Cardiac muscle cell (in vitro differentiated cells and primary cell): ENCODE measurements at regions not wholly inside any gene's neighbourhood (a gene's known extent, or its start where the extent isn't known, plus 50 kb on each side); places are given as distances from the start of the nearest gene placed in this dataset.
A peak's percentile ranks its signal among the peaks of the same experiment; 100 is the strongest.

Source experiments
- DNase-seq, 2 donors: peaks; one replicate each; pipeline versions ENCODE4 v3.0.0 to v3.0.0-alpha.2; 2010 to 2017; ENCODE audit warnings: low read depth in 1 of 2, low spot score in 1 of 2
- H3K27ac ChIP-seq: fragments of 200-600 bp; sonication (generic); 2 replicates; pipeline ENCODE4 v1.5.1; 2016
- H3K27me3 ChIP-seq: fragments of 200-600 bp; sonication (generic); 2 replicates; pipeline ENCODE4 v1.6.0; 2016; ENCODE audit warnings: control low read depth
- H3K36me3 ChIP-seq: fragments of 200-600 bp; sonication (generic); 2 replicates; pipeline ENCODE4 v1.5.1; 2016; ENCODE audit warnings: control low read depth
- H3K4me1 ChIP-seq: fragments of 200-600 bp; sonication (generic); 2 replicates; pipeline ENCODE4 v1.8.1; 2017; ENCODE audit warnings: low read depth, mild to moderate bottlenecking, mixed run types
- H3K4me3 ChIP-seq: fragments of 200-600 bp; sonication (generic); 2 replicates; pipeline ENCODE4 v1.5.1; 2016; ENCODE audit warnings: mild to moderate bottlenecking
- H3K9me3 ChIP-seq: fragments of 200-600 bp; sonication (generic); 2 replicates; pipeline ENCODE4 v1.5.1; 2017; ENCODE audit warnings: low read depth, mild to moderate bottlenecking, control low read depth
- CTCF ChIP-seq: IDR thresholded peaks from 2 replicates; pipeline ENCODE4 v1.5.1; 2012; ENCODE audit warnings: low read depth, mild to moderate bottlenecking, low read length

- H3K4me3 ChIP-seq: no peak overlapping the region
Measured at GRCh38 chrX:19272452-19272851, 71.3 kb upstream of the PDHA1 start.

GRCh38 chrX:19280636-19281035 is 63.1 kb upstream of the PDHA1 start:
- H3K36me3 ChIP-seq: no peaks in the 10 kb centered on the region
- no peak for TF ChIP-seq CTCF
- no peaks in the 10 kb centered on the region for H3K9me3 ChIP-seq
- H3K27me3 ChIP-seq: no peaks in the 10 kb centered on the region
- no peak overlapping the region for H3K27ac ChIP-seq
- no peak for DNase-seq
- no peak overlapping the region for H3K4me3 ChIP-seq
- no peaks in the 10 kb centered on the region for H3K4me1 ChIP-seq

More at GRCh38 chrX:19272452-19272851, 71.3 kb upstream of the PDHA1 start:
- no peak for TF ChIP-seq CTCF
- H3K27me3 ChIP-seq: no peaks in the 10 kb centered on the region
- H3K4me1 ChIP-seq: no peaks in the 10 kb centered on the region
- no peak overlapping the region for H3K27ac ChIP-seq
- no peaks in the 10 kb centered on the region for H3K36me3 ChIP-seq
- DNase-seq: peak in 1 of 2 donors; percentile 2
- no peaks in the 10 kb centered on the region for H3K9me3 ChIP-seq

- no peak overlapping the region for H3K27ac ChIP-seq
- H3K4me3 ChIP-seq: no peak overlapping the region
- H3K4me1 ChIP-seq: no peaks in the 10 kb centered on the region
- no peak for DNase-seq
- H3K27me3 ChIP-seq: no peaks in the 10 kb centered on the region
- no peak for TF ChIP-seq CTCF
- no peaks in the 10 kb centered on the region for H3K36me3 ChIP-seq
- no peaks in the 10 kb centered on the region for H3K9me3 ChIP-seq
Measured at GRCh38 chrX:19281256-19281655, 62.5 kb upstream of the PDHA1 start.

- Histone ChIP-seq H3K27me3 (no peaks in the 10 kb centered on the region), H3K4me3 (no peak overlapping the region), H3K27ac (no peak overlapping the region), H3K9me3 (no peaks in the 10 kb centered on the region), H3K4me1 (no peaks in the 10 kb centered on the region), H3K36me3 (no peaks in the 10 kb centered on the region)
- TF ChIP-seq CTCF: no peak
- no peak for DNase-seq
Measured at GRCh38 chrX:19283597-19284339, 60.0 kb upstream of the PDHA1 start.

- no peaks in the 10 kb centered on the region for H3K4me1 ChIP-seq
- no peak overlapping the region for H3K27ac ChIP-seq
- no peaks in the 10 kb centered on the region for H3K9me3 ChIP-seq
- TF ChIP-seq CTCF: no peak
- H3K36me3 ChIP-seq: no peaks in the 10 kb centered on the region
- H3K27me3 ChIP-seq: no peaks in the 10 kb centered on the region
- DNase-seq: no peak
- H3K4me3 ChIP-seq: no peak overlapping the region
Measured at GRCh38 chrX:19285857-19286256, 57.9 kb upstream of the PDHA1 start.
